IPS-15b (cell line): ENCODE measurements at regions not wholly inside any gene's neighbourhood (a gene's known extent, or its start where the extent isn't known, plus 50 kb on each side); places are given as distances from the start of the nearest gene placed in this dataset.

ENCODE experiments used
- H3K27me3 ChIP-seq: one replicate; pipeline ENCODE4 v1.6.1; 2013; ENCODE audit warnings: low read length; ENCODE audit not compliant: control insufficient read depth, insufficient read depth
- H3K36me3 ChIP-seq: one replicate; pipeline ENCODE4 v1.6.1; 2013; ENCODE audit warnings: low read length; ENCODE audit not compliant: control insufficient read depth, insufficient read depth
- H3K4me1 ChIP-seq: one replicate; pipeline ENCODE4 v1.6.1; 2013; ENCODE audit warnings: mild to moderate bottlenecking, low read length; ENCODE audit not compliant: control insufficient read depth, insufficient read depth
- H3K4me3 ChIP-seq: one replicate; pipeline ENCODE4 v1.5.1; 2013; ENCODE audit warnings: low read depth, low read length
- H3K9ac ChIP-seq: one replicate; pipeline ENCODE4 v1.6.1; 2013; ENCODE audit warnings: low read depth, mild to moderate bottlenecking, low read length
- H3K9me3 ChIP-seq: one replicate; pipeline ENCODE4 v1.6.1; 2013; ENCODE audit warnings: mild to moderate bottlenecking, low read length; ENCODE audit not compliant: control insufficient read depth, insufficient read depth

DNA sequence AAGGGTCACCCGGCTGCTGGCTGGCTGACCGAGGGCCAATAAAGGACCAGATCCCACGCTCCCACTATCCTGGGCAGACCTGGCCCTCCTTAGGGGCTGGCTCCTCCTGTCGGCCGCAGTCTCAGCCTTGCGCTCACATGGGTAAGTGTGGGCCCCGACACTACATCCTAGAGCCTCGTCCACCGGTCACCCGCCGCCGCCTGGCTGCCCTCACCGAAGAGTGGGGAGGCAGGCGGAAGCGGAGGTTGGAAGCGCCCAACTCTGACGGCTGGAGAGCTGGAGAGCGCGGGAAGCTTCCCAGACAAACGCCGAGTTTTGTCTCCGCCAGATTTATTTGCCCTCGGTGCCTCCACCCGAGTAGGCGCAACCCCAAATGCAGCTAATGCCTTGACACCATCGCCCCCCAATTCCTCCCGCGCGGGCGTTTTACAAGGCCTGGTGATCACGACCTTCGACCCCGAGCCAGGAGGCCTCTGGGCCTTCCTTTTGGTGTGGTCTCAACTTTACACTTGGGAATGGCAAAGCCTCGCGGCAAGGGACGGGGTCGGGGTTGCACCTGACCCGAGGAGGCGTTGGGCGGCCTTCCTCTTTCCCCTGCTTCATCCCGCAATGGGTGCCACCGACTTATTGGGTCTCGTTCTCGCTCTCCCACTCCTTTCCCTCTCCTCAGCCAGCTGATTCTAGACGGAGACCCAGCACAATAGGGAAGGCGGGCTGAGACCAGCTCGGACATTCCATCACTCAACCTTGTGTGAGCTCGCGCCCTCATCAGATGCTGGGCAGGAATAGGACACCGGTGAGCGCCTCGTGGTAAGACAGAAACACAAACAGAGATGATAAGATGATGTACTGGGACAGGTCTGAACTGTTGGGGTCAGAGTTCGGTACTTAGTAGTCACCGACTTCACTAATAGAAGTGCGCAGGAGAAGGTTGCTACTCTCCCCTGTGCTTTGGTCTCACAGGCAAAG is 78.3 kb upstream of the ANO4 start:
- Histone ChIP-seq H3K36me3 (no peaks in the 10 kb centered on the region), H3K4me1 (no peaks in the 10 kb centered on the region), H3K27me3 (peaks cover 44% of the 10 kb centered on the region), H3K4me3 (peak overlapping the region; percentile 46), H3K9ac (no peak overlapping the region), H3K9me3 (no peaks in the 10 kb centered on the region)

- no peaks in the 10 kb centered on the region for H3K9me3 ChIP-seq
- peaks cover 44% of the 10 kb centered on the region for H3K27me3 ChIP-seq
- peak overlapping the region; percentile 20 for H3K9ac ChIP-seq
- H3K4me3 ChIP-seq = peak overlapping the region; percentile 46
- no peaks in the 10 kb centered on the region for H3K4me1 ChIP-seq
- H3K36me3 ChIP-seq = no peaks in the 10 kb centered on the region
Measured at GRCh38 chr12:100716945-100717732, 77.4 kb upstream of the ANO4 start.

GRCh38 chr12:100717733-100718067 is 76.9 kb upstream of the ANO4 start:
- H3K4me1 ChIP-seq = no peaks in the 10 kb centered on the region
- no peaks in the 10 kb centered on the region for H3K9me3 ChIP-seq
- H3K9ac ChIP-seq = peak overlapping the region; percentile 20
- peak overlapping the region; percentile 46 for H3K4me3 ChIP-seq
- H3K36me3 ChIP-seq = no peaks in the 10 kb centered on the region
- H3K27me3 ChIP-seq = peaks cover 44% of the 10 kb centered on the region

DNA sequence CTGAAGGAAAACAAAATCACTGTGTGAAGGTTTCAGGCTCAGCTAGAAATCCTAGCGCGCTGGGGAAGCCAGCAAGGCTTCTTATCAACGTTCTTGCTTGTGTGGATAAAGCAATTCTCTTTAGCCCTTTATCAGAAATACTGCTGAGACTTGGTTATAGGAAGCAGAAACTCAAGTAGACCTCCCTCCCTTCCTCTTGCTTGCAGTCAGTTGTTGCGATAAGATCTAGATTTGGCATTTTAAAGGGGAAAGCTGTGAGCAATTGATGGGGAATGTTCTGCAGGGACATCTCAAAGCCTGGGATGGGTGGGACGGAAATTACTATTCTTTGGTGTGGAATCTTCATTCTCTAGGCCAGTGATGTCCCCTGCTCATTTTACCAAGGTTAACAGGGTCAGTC is 76.4 kb upstream of the ANO4 start:
- H3K27me3 ChIP-seq = peaks cover 44% of the 10 kb centered on the region
- H3K9me3 ChIP-seq = no peaks in the 10 kb centered on the region
- peak overlapping the region; percentile 46 for H3K4me3 ChIP-seq

GRCh38 chr12:100720016-100720654 is 74.4 kb upstream of the ANO4 start:
- Histone ChIP-seq H3K4me1 (peaks cover 3% of the 10 kb centered on the region), H3K9ac (no peak overlapping the region), H3K36me3 (no peaks in the 10 kb centered on the region), H3K9me3 (no peaks in the 10 kb centered on the region), H3K27me3 (peaks cover 42% of the 10 kb centered on the region), H3K4me3 (no peak overlapping the region)

More for the DNA sequence above, 76.4 kb upstream of the ANO4 start:
- Histone ChIP-seq H3K36me3 (no peaks in the 10 kb centered on the region), H3K9ac (no peak overlapping the region), H3K4me1 (no peaks in the 10 kb centered on the region)

DNA sequence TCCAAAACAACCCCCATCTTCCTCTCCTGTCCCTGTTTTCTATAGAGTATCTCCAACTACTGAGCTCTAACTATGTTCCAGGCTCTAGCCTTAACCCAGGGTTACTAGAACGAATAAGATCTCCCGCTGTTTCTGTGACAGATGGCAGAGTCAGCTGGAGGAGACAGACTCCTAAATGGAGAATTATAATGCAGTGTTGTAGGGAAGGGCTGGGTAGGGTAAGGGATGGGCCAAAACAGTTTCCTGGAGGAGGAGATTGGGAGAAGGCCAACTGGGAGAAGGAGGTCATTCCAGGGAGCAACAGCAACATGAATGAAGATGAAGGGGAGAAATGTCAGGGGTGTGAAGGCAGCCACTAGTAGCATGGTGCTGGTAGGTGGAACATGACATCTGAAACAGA is 73.4 kb upstream of the ANO4 start:
- H3K4me3 ChIP-seq = no peak overlapping the region
- H3K9ac ChIP-seq = no peak overlapping the region

DNA sequence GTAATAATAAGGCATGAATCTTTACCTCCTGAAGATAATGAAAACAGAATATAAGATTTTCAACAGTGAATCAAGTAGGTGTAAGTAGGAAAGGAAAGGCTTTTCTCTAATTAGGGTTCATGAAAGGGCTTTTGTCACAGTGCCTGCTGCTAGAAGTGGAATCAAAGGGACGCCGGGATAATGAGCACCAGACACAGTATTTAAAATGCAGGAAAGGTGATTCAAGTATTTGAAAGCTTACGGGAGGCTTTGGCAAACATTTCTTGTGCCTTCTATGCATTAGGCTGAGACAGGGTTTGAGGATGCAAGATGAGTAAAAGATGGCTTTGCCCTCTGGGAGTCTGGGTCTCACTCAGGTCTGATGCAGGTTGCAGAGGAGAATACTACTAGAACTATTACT is 70.5 kb upstream of the ANO4 start:
- Histone ChIP-seq H3K9me3 (no peaks in the 10 kb centered on the region), H3K4me3 (no peak overlapping the region), H3K9ac (no peak overlapping the region), H3K27me3 (peaks cover 8% of the 10 kb centered on the region), H3K4me1 (peaks cover 3% of the 10 kb centered on the region), H3K36me3 (no peaks in the 10 kb centered on the region)

More for the DNA sequence above, 73.4 kb upstream of the ANO4 start:
- H3K9me3 ChIP-seq = no peaks in the 10 kb centered on the region
- peaks cover 32% of the 10 kb centered on the region for H3K27me3 ChIP-seq
- peaks cover 3% of the 10 kb centered on the region for H3K4me1 ChIP-seq
- H3K36me3 ChIP-seq = no peaks in the 10 kb centered on the region

GRCh38 chr12:100733817-100734593 is 60.6 kb upstream of the ANO4 start:
- Histone ChIP-seq H3K27me3 (no peaks in the 10 kb centered on the region), H3K9ac (no peak overlapping the region), H3K36me3 (no peaks in the 10 kb centered on the region), H3K4me1 (no peaks in the 10 kb centered on the region), H3K9me3 (no peaks in the 10 kb centered on the region), H3K4me3 (no peak overlapping the region)

GRCh38 chr12:100737168-100737567 is 57.4 kb upstream of the ANO4 start:
- no peak overlapping the region for H3K4me3 ChIP-seq
- no peak overlapping the region for H3K9ac ChIP-seq
- H3K4me1 ChIP-seq = no peaks in the 10 kb centered on the region
- H3K27me3 ChIP-seq = no peaks in the 10 kb centered on the region
- H3K36me3 ChIP-seq = no peaks in the 10 kb centered on the region
- H3K9me3 ChIP-seq = no peaks in the 10 kb centered on the region

- Histone ChIP-seq H3K9ac (no peak overlapping the region), H3K4me3 (no peak overlapping the region), H3K4me1 (no peaks in the 10 kb centered on the region), H3K27me3 (no peaks in the 10 kb centered on the region), H3K9me3 (no peaks in the 10 kb centered on the region), H3K36me3 (no peaks in the 10 kb centered on the region)
Measured at GRCh38 chr12:100738086-100738485, 56.5 kb upstream of the ANO4 start.

DNA sequence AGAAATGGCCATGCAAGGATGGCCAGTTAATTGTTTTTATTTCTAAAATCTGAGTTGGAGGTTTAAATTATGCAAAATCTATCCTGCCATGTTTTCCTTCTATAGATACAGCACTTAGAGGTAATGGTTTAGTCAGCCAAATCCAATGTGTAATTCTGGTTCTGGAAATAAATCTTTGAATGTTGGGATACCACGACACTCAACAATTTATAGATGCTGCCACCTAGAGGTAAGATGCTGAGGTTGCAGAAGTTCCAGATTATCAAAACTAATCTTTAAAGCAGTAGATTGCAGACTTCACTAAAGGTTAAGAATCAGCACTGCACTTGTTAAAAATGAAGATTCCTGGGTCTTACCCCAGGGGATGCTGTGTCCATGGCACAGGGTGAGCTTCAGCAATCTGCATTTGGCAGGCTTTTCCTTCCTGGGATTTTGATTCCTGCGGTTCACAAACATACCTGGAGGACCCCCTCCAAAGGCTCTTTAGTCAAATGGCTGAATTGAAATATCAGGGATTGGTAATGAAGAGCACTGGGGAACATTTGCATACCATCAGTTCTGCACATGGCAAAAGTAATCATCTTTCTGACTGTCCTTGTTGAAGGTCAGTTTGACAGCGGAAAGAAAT is 53.4 kb upstream of the ANO4 start:
- Histone ChIP-seq H3K4me3 (no peak overlapping the region), H3K36me3 (no peaks in the 10 kb centered on the region), H3K4me1 (no peaks in the 10 kb centered on the region), H3K9me3 (no peaks in the 10 kb centered on the region), H3K27me3 (no peaks in the 10 kb centered on the region), H3K9ac (no peak overlapping the region)
